Omental fat pad (tissue), 3 donors: ENCODE measurements at regions not wholly inside any gene's neighbourhood (a gene's known extent, or its start where the extent isn't known, plus 50 kb on each side); places are given as distances from the start of the nearest gene placed in this dataset.

ENCODE experiments used
- ATAC-seq: fragments of 150-250 bp; one replicate; pipeline ENCODE4 v1.9.1; 2016; ENCODE audit warnings: mild to moderate bottlenecking, moderate library complexity; ENCODE audit not compliant: low FRiP score
- DNase-seq: peaks from one replicate; pipeline ENCODE4 v3.0.0-alpha.2; 2019; ENCODE audit warnings: low spot score
- TF ChIP-seq, protein P1 (sequence below), 3 donors: fragments of 450-650 bp; IDR thresholded peaks; one replicate each; pipeline ENCODE4 v1.5.1; 2016 to 2017; ENCODE audit warnings: antibody characterized with exemption in 3 of 3, mild to moderate bottlenecking in 3 of 3, moderate library complexity in 2 of 3

DNA sequence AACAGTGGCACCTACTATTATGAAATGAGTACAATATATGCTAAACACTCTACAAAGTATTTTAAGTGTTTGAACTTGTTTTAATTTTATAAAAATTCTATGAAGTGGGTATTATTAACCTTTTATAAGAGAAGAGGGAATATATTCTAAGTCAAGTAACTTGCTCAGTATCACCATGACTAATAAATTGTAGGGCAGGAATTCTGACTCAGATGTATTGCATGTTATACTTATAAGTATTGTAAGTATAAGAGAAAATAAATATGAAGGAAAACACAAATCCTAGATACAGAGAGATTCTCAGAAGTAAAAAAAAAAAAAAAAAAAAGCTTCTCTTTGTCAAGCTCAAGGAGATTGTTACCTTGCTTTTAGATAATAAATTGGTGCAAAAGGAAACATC, 893.2 kb downstream of the SLC16A7 start:
- TF ChIP-seq, protein P1, sequence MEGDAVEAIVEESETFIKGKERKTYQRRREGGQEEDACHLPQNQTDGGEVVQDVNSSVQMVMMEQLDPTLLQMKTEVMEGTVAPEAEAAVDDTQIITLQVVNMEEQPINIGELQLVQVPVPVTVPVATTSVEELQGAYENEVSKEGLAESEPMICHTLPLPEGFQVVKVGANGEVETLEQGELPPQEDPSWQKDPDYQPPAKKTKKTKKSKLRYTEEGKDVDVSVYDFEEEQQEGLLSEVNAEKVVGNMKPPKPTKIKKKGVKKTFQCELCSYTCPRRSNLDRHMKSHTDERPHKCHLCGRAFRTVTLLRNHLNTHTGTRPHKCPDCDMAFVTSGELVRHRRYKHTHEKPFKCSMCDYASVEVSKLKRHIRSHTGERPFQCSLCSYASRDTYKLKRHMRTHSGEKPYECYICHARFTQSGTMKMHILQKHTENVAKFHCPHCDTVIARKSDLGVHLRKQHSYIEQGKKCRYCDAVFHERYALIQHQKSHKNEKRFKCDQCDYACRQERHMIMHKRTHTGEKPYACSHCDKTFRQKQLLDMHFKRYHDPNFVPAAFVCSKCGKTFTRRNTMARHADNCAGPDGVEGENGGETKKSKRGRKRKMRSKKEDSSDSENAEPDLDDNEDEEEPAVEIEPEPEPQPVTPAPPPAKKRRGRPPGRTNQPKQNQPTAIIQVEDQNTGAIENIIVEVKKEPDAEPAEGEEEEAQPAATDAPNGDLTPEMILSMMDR (IDR thresholded peaks at IDR 0.05) = no peak
- ATAC-seq (no peak), DNase-seq (no peak)

DNA sequence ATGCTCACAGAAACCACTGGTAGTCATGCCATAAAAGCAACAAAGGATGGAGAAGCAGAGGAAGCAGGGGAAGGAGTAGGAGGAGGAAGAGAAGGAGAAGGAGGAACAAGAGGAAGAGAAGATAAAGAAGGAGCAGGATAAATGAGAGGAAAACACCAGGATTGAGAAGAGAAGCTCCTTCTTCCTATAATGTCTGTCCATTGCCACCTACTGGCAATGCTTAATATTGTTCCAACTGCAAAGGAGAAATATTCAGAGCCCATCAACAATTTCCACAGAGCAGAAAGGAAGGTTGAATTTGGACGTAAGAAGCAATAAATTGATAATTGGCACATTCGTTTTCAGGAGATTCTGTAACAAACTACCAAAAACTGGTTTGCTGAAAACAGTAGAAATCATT, 898.4 kb downstream of the SLC16A7 start:
- DNase-seq (no peak), ATAC-seq (no peak)
- TF ChIP-seq, protein P1 (IDR thresholded peaks at IDR 0.05) = no peak

DNA sequence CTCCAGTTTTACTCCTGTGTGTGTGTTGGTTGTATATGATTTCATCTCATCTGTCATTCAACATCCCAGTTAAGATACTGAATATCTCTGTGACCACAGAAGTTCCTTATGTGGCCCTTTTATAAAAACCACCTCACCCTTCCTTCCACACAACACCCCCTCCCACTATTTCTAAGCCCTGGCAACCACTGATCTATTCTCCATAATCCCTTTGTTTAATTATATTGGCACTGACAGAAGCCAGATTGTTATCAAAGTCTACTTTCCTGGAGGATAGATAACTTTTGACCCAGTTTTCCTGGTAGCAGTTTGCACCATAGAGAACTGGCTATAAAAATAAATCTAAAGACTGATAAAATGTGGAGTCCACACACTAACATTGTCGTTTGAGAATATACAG, 902.8 kb downstream of the SLC16A7 start:
- DNase-seq (no peak), ATAC-seq (no peak)
- TF ChIP-seq, protein P1 (IDR thresholded peaks at IDR 0.05) = no peak

DNA sequence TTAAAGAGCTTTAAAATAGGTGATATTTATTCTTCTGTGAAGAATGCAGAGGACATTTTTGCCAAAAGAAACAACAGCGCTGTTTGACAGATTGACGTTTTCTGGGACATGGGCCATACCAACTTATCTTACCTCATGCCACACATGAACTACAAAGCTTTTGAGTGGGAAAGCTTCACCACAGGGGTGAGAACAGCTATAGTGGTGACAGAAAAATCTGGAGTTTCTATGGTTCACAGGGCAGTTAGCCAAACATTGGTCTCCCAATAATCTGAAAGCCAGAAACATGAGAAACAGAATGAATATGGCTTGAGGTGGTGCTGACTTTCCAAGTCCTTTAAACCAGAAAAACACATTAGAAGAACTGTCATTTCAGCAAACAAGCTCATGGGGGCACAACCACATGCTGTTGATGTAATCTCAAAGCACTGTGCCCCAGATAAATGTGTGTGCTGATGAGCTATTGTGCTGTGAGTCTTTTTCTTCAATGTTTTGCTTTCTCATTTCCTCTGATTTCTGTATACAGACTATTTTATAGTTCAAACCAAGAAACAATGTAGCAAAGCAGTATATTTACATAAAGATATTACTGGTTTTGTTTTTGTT, 905.4 kb downstream of the SLC16A7 start:
- TF ChIP-seq, protein P1 (IDR thresholded peaks at IDR 0.05) = no peak
- ATAC-seq (no peak), DNase-seq (no peak)

DNA sequence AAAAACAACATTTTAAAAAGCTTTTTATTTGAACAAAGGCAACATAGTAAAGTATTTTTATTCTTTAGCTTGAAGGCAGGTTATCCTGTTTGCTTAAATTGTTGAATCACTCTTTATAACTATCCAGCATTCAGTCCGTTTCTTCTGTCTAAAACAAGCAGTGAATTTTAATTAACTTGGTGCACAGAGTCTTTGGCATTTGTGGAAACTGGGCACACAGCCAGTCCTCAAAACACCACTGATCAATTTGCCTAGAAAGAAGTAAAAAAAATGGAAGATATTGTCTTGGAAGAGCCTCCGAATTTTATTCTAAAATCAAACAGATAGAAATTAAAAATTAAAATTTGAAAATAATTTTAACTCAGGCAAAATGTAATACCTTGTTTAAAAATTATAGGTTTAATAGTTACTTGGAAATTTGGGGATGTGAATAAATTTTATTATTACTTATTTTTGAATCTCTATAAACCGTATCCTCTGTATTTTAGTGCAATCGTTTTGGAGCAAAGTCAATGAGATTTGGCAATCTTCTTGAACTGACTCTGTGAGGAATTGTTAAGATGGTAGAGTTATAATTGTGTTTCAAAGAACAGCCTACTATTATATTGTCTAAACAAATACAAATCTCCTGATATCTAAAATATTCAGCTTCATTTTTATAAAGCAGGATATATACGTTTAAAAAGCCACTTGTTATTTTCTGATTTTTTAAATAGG, 927.0 kb downstream of the SLC16A7 start:
- ATAC-seq = no peak
- TF ChIP-seq, protein P1 (IDR thresholded peaks at IDR 0.05) = no peak

DNA sequence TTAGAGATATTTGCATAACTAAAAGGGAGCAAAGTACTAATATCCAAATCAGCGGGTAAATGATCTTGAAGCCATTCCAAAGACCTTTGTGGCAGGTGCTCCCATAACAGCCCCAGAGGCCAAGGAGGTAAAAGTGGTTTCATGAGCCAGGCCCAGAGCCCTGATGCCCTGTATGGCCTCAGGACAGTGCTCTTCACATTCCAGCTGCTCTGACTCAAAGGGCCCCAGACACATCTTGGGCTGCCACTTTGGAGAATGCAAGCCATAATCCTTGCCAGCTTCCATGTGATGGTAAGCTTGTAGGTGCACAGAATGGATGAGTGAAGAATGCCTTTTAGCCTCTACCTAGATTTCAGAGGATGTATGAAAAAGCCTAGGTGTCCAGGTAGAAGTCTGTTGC, 933.4 kb downstream of the SLC16A7 start:
- no peak for ATAC-seq
- DNase-seq = no peak
- TF ChIP-seq, protein P1 (IDR thresholded peaks at IDR 0.05) = no peak

More for the DNA sequence above, 927.0 kb downstream of the SLC16A7 start:
- DNase-seq = no peak

DNA sequence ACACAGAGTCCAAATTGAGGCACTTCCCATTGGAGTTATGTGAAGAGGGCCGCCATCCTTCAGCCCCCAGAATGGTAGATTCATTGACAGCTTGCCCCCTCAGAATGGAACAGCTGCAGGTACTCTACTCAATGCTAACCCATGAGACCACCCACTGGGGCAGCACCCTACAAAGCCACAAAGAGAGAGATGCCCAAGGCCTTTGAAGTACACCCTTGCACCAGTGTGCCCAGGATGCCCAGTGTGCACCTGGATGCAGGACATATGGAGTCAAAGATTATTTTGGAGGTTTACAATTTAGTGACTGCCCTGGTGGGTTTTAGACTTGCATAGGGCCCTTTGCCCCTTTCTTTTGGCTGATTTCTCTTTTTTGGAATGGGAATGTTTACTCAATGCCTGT, 933.9 kb downstream of the SLC16A7 start:
- ATAC-seq (no peak), DNase-seq (no peak)
- TF ChIP-seq, protein P1 (IDR thresholded peaks at IDR 0.05) = no peak
